HS-27A (cell line): ENCODE measurements at regions not wholly inside any gene's neighbourhood (a gene's known extent, or its start where the extent isn't known, plus 50 kb on each side); places are given as distances from the start of the nearest gene placed in this dataset.

Experiments used
- DNase-seq: peaks from one replicate; pipeline ENCODE4 v3.0.0-alpha.2; 2012; ENCODE audit warnings: low read depth, missing footprints

DNA sequence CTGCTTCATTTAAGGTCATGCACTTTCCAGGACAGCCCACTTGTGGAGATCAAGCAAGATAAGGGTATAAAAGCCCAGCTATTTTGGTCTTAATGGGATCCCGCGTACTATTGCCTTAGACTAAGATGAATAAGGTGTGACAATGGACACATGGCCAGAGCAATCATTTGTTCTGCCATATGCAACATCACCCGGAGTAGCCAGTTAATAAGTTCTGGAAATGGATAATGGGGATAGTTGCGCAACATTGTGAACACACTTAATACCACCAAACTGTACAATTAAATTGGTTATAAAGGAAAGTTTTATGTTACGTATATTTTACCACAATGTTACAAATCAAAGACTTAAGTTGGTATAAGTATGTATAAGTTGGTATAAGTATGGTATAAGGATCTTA is 674.5 kb downstream of the HDGFL1 start:
- no peak for DNase-seq

DNA sequence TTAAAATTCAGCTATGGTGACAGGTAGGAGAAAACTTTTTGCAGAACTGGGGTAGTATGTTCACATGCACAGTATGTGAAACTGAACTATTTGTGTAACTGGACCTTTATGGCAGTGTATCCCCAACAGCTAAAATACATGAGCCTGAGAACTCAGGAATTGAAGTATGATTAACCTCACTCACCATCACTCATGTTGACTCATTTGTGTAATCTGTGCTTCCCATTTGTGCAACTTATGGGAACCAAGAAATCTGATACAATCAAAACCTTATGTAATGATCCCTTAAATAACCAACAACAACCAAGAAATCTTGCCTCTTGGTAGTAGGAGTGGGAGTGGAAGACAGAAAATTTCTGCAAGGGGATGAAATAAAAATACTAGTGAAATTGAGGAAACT is 674.9 kb downstream of the HDGFL1 start:
- DNase-seq = peak; percentile 17

GRCh38 chr6:23245572-23245971 is 676.2 kb downstream of the HDGFL1 start:
- no peak for DNase-seq

DNA sequence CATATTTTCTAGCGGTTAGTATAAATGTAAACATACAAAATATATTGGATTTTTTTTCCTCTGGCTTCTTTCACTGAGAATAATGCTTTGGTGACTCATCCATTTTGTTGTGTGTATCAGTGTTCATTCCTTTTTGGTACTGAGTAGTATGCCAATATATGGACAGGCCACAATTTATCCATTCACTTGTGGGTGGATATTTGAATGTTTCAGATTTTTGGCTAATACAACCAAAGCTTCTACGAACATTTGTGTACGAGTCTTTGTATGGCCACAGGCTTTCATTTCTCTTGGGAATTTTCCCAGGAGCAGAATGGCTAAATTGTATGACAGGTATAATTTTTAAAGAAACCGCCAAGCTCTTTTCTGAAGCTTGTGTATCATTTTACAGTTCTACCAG is 677.5 kb downstream of the HDGFL1 start:
- DNase-seq = no peak

GRCh38 chr6:23250556-23250955 is 681.2 kb downstream of the HDGFL1 start:
- DNase-seq = no peak

- no peak for DNase-seq
These were observed 693.5 kb downstream of the HDGFL1 start for GRCh38 chr6:23262864-23263263.

- no peak for DNase-seq
These were observed 695.9 kb downstream of the HDGFL1 start for GRCh38 chr6:23265270-23265669.

DNA sequence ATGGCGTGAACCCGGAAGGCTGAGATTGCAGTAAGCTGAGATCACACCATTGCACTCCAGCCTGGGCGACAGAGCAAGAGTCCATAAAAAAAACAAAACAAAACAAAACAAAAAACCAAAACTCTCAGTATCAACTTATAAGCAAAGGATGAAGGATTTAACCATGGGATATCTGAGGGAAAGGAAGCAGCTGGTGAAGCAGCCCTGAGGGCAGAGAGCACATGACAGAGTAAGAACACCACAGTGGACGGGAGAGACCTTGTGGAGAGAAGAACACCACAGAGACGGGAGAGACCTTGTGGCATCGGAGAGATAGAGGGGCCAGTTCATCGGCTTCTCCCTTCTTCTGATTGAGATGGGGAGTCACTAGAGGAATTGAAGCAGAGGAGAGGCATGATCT is 697.2 kb downstream of the HDGFL1 start:
- no peak for DNase-seq

- DNase-seq = no peak
These were observed 698.3 kb downstream of the HDGFL1 start for GRCh38 chr6:23267651-23268050.

- DNase-seq = no peak
These were observed 699.0 kb downstream of the HDGFL1 start for GRCh38 chr6:23268348-23268747.

DNA sequence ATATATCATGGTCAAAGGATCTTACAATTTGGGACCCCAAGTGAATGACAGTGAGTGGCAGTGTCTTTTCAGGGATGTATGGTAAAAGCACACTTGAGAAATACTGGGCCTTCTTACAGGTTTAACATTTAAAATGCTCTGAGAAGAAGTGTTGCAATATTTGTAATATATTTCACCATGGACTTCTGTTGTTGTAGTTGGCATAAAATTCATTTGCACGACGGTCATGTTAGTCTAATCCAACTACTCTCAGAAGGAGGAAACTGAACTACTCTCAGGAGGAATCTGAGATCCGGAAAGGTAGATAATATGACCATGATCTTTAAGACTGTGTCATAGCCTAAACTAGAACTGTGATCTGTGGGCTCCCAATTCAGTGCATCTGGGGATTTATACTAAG is 700.1 kb downstream of the HDGFL1 start:
- no peak for DNase-seq

DNA sequence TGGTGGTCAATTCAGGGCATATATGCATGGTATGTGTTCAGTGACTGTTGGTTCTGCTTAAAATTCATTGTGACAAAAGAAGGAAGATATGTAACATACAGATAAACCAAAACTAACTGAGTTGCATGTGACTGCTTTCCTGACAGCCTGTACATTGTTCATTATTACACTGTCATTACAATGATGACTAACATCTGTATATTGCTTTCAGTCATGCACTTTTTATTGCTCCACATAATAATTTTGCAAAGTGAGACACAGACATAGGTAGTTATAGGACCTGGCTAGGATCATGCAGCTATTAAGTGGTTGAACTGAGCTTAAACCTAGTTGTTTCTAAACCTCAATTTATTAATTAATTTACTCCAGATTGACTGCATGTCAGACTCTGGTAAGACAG is 703.2 kb downstream of the HDGFL1 start:
- DNase-seq = no peak

DNA sequence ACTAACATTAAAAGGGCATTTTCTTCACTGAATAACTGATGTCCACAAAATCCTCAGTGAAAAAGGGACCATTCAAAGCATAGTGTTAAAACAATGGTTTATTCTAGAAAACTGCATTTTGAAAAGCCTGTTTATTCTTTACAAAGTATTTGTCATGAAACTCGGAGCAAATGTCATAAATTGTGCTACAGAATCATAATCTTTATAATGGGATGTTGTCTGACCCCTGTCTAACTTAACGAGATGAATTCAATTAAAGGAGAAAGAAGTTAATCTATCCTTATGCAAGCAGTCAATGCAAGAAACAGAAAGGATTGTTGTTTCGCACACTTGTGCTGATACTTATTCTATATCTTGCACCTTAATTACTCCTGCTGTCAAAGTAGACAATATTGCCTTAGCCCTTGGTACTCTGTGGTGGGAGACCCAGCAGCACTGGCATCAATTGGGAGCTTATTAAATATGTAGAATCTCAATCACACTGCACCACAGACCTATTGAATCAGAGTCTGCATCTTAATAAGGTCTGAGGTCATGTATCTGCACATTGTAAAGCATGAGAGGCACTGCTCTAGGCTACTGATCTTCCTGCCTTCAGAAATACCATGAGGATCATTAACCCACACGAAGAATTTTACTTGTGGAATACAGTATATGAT is 708.3 kb downstream of the HDGFL1 start:
- no peak for DNase-seq

DNA sequence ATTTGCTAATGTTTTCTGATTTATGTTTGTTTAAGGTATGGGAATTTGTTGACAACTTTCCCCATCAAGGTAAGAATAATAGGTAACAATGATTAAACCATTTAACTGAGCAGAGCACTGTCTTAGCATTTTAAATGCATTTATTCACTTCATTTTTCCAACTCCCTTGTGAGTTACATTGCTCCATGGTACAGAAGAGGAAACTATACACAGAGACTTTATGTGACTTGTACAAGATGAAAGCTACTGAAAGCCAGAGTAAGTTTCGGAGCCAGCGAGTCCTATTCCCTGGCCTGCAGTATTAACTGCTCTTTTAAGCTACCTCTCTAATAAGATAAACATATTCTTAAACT is 708.8 kb downstream of the HDGFL1 start:
- DNase-seq = no peak

DNA sequence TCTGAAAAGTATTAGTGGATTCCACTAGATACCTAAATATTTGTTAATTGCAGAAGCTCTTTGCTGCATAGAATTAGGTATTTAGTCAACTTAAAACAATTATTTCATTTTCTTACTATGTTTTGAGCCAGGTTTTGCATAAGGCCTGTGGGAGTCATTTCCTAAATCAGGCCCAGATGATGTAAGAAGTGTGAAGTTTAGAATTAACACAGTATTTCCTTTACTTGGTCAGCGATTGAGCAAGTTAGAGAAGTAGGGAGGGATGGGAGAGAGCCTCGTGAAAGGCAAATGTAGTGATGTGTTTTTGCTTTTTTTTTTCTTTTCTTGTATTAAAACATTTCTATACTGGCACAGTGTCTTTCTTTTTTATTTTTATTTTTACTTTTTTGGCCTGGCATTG is 711.1 kb downstream of the HDGFL1 start:
- DNase-seq = no peak

DNA sequence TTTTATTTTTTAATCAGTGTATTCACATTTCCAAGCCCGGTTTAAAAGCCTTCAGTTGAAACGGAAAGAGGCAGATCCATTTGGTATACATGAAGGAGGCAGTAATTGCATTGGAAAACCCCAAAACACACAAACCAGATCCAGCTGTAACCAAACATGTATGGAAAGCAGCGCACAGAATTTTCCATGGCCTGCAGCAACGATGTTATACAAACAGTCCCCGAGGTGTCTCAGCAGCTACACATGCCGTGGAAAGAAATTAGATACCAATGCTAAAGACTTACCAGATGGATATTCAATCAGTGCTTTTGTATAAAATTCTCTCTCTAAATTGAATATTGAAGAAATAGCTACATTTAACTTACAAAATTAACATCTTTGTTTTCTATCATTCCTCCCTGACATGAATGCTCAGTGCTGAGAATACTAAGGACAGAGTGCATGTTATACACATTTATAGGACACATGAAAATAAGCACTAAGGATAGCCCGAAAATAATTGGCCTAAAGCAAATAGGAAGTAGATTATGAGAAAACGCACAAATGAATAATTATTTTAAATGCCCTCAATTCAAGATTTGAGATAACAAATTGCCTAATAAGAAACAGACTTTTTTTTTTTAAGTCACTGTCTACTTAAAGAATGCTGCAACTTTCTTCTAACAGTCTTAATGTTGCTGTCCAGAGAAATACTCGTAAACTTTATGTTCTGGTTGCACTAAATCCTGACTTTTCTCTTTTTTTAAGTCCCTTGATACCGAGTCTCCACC is 713.1 kb downstream of the HDGFL1 start:
- DNase-seq = no peak

GRCh38 chr6:23293653-23294052 is 724.3 kb downstream of the HDGFL1 start:
- DNase-seq = no peak

GRCh38 chr6:23301556-23301955 is 732.2 kb downstream of the HDGFL1 start:
- DNase-seq = no peak

DNA sequence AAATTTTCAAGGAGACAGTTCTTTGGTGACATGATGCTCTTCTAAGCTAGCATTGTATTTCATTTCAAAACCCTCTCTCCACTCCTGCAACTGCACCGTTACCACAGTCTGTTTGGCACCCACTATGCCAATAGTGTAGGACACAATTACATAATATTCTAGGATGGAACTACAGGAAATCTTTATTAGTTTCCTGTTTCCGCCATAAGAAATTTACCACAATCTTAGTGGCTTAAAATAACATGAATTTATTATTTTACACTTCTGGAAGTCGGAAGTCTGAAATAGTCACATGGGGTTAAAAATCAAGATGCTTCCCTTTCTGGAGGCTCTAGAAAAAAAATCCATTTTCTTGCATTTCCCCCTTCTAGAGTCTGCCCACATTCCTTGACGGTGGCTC is 733.1 kb downstream of the HDGFL1 start:
- DNase-seq = no peak

- no peak for DNase-seq
These were observed 736.1 kb downstream of the HDGFL1 start for GRCh38 chr6:23305325-23305943.

GRCh38 chr6:23306251-23306950 is 737.0 kb downstream of the HDGFL1 start:
- DNase-seq = no peak

- DNase-seq = no peak
These were observed 738.1 kb downstream of the HDGFL1 start for GRCh38 chr6:23307516-23307915.

DNA sequence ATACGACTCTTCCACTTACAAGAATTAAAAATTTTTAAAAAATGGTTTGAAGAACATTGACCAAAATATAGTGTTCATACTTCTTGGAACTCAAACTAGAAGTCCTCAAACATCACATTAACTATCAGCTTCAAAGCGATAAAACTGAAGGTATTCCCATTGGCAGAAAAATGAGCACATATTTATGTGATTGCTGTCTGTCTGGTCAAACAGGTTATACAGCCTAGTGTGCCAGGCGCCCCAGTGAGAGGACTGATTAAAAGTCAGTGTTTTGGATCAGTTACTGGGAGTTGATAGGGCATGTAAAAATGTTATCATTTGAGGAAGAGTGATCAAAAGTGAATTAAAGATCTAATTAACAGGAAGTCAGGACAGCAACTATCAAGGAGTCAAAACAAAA is 738.8 kb downstream of the HDGFL1 start:
- DNase-seq = no peak
